GM10266 (cell line): ENCODE measurements at regions not wholly inside any gene's neighbourhood (a gene's known extent, or its start where the extent isn't known, plus 50 kb on each side); places are given as distances from the start of the nearest gene placed in this dataset.

Source experiments
- DNase-seq: peaks from one replicate; pipeline ENCODE4 v3.0.0; 2012; ENCODE audit errors: extremely low spot score
- CTCF ChIP-seq: IDR thresholded peaks from 2 replicates; pipeline ENCODE4 v1.5.1; 2012; ENCODE audit warnings: mild to moderate bottlenecking, low read depth; ENCODE audit not compliant: control insufficient read depth, insufficient read depth; ENCODE audit errors: missing control alignments

GRCh38 chr10:61188691-61189090, 244.7 kb upstream of the RHOBTB1 start:
- DNase-seq: no peak
- no peak for TF ChIP-seq CTCF

- no peak for DNase-seq
- TF ChIP-seq CTCF: no peak
Measured at GRCh38 chr10:61188101-61188500, 244.1 kb upstream of the RHOBTB1 start.

- no peak for TF ChIP-seq CTCF
- DNase-seq: no peak
Measured at GRCh38 chr10:61187601-61188000, 243.6 kb upstream of the RHOBTB1 start.

- TF ChIP-seq CTCF: no peak
- DNase-seq: no peak
Measured at GRCh38 chr10:61186408-61186807, 242.4 kb upstream of the RHOBTB1 start.

- TF ChIP-seq CTCF: no peak
- DNase-seq: no peak
Measured at GRCh38 chr10:61184429-61184828, 240.4 kb upstream of the RHOBTB1 start.

- no peak for DNase-seq
- TF ChIP-seq CTCF: no peak
Measured at GRCh38 chr10:61183967-61184366, 240.0 kb upstream of the RHOBTB1 start.

- no peak for TF ChIP-seq CTCF
Measured at GRCh38 chr10:61181832-61182231, 237.8 kb upstream of the RHOBTB1 start.

More at GRCh38 chr10:61181832-61182231, 237.8 kb upstream of the RHOBTB1 start:
- no peak for DNase-seq
